HCT116 (cell line): ENCODE measurements at regions not wholly inside any gene's neighbourhood (a gene's known extent, or its start where the extent isn't known, plus 50 kb on each side); places are given as distances from the start of the nearest gene placed in this dataset.

Experiments used
- ATAC-seq: fragments of 200-7000 bp; cut with Tn5 transposase; 2 replicates; pipeline ENCODE4 v1.9.1; 2020; ENCODE audit warnings: mild to moderate bottlenecking, moderate library complexity
- BruUV-seq: library from RNA; stranded (reverse); fragments of 400-500 nt; replicated peaks from 2 replicates; lab custom pipeline; 2021; lab: Mats Ljungman, UMichigan
- CTCF ChIA-PET: fragments of 300-600 bp; sonication (Branson Sonifier 250); formaldehyde crosslinking; loops from one replicate; lab custom pipeline; 2021; ENCODE audit warnings: antibody characterized with exemption; lab: Charles Lee
- POLR2A ChIA-PET: fragments of 300-600, 350-600 bp; sonication (Branson Sonifier 250); formaldehyde crosslinking; loops from one replicate; lab custom pipeline; 2021; ENCODE audit warnings: antibody characterized with exemption; lab: Charles Lee
- RAD21 ChIA-PET, 2 experiments: fragments of 300-600 bp; sonication (Branson Sonifier 250); formaldehyde crosslinking; loops; one replicate each; lab custom pipeline; 2023; ENCODE audit warnings: low total read pairs in 2 of 2; ENCODE audit not compliant: uncharacterized antibody in 2 of 2, unreplicated experiment in 2 of 2, low non-redundant PET in 1 of 2; lab: Charles Lee
- DNase-seq: peaks from one replicate; pipeline ENCODE4 v3.0.0-alpha.2; 2010; ENCODE audit warnings: low read depth, low spot score
- H2AFZ ChIP-seq: fragments of 200-600 bp; shearing (Covaris generic), sonication (generic); 2 replicates; pipeline ENCODE4 v1.6.1; 2017; ENCODE audit warnings: low read depth, mixed run types, mixed read lengths, antibody characterized with exemption, low read length; ENCODE audit not compliant: poor library complexity, severe bottlenecking
- H3K27ac ChIP-seq: 2 replicates; pipeline ENCODE4 v1.5.1; 2012; ENCODE audit warnings: low read depth, low read length
- H3K27me3 ChIP-seq: fragments of 200-600 bp; sonication (generic); 2 replicates; pipeline ENCODE4 v1.6.1; 2016; ENCODE audit warnings: mixed run types, low read length, mixed read lengths; ENCODE audit not compliant: insufficient read depth
- H3K36me3 ChIP-seq, 2 experiments: fragments of 200-500 bp in 1 of 2; fragments of 200-600 bp in 1 of 2; sonication (Bioruptor generic) in 1 of 2; sonication (generic) in 1 of 2; 2 replicates each; pipeline versions ENCODE4 v1.5.1 to v1.6.1; 2014 to 2016; ENCODE audit warnings: low read length in 2 of 2, inconsistent platforms in 1 of 2, mixed read lengths in 1 of 2, mixed run types in 1 of 2; ENCODE audit not compliant: insufficient read depth in 2 of 2, control insufficient read depth in 1 of 2
- H3K4me1 ChIP-seq, 2 experiments: fragments of 200-600 bp in 1 of 2; sonication (generic) in 1 of 2; 2 replicates each; pipeline versions ENCODE4 v1.5.1 to v1.6.1; 2012 to 2017; ENCODE audit warnings: low read length in 2 of 2, inconsistent platforms in 1 of 2, mild to moderate bottlenecking in 1 of 2, mixed read lengths in 1 of 2, mixed run types in 1 of 2, moderate library complexity in 1 of 2; ENCODE audit not compliant: insufficient read depth in 2 of 2, control insufficient read depth in 1 of 2
- H3K4me2 ChIP-seq: fragments of 200-600 bp; sonication (generic); 2 replicates; pipeline ENCODE4 v1.6.1; 2017; ENCODE audit warnings: mixed run types, low read length, mixed read lengths
- H3K4me3 ChIP-seq, 2 experiments: fragments of 200-600 bp in 1 of 2; sonication (generic) in 1 of 2; replicated peaks in 1 of 2; 2 replicates each; pipeline ENCODE4 v1.5.1; 2011 to 2016; ENCODE audit warnings: low read length in 2 of 2, control low read depth in 1 of 2, low read depth in 1 of 2, mild to moderate bottlenecking in 1 of 2, mixed read lengths in 1 of 2, mixed run types in 1 of 2
- H3K79me2 ChIP-seq: fragments of 200-600 bp; sonication (generic); 2 replicates; pipeline ENCODE4 v1.6.1; 2017; ENCODE audit warnings: mild to moderate bottlenecking, mixed run types, low read length, moderate library complexity, mixed read lengths; ENCODE audit not compliant: insufficient read depth
- H3K9ac ChIP-seq: fragments of 200-600 bp; sonication (generic); 2 replicates; pipeline ENCODE4 v1.6.1; 2016; ENCODE audit warnings: low read length, mixed read lengths
- H3K9me2 ChIP-seq: fragments of 200-600 bp; sonication (generic), shearing (Covaris generic); 2 replicates; pipeline ENCODE4 v1.6.1; 2017; ENCODE audit warnings: mixed run types, mild to moderate bottlenecking, moderate library complexity; ENCODE audit not compliant: insufficient read depth
- H3K9me3 ChIP-seq, 2 experiments: fragments of 200-500 bp in 1 of 2; fragments of 200-600 bp in 1 of 2; sonication (Bioruptor generic) in 1 of 2; sonication (generic) in 1 of 2; 2 replicates each; pipeline ENCODE4 v1.6.1; 2014 to 2017; ENCODE audit warnings: low read length in 2 of 2, mixed read lengths in 2 of 2, inconsistent platforms in 1 of 2, low read depth in 1 of 2, mild to moderate bottlenecking in 1 of 2, mixed run types in 1 of 2, moderate library complexity in 1 of 2; ENCODE audit not compliant: control insufficient read depth in 1 of 2, insufficient read depth in 1 of 2
- H4K20me1 ChIP-seq: fragments of 200-600 bp; sonication (generic), shearing (Covaris generic); 2 replicates; pipeline ENCODE4 v1.6.1; 2017; ENCODE audit warnings: mixed run types, mild to moderate bottlenecking, moderate library complexity; ENCODE audit not compliant: insufficient read depth
- EZH2phosphoT487 ChIP-seq: fragments of 200-600 bp; IDR thresholded peaks from 2 replicates; pipeline ENCODE4 v1.6.1; 2018; ENCODE audit warnings: antibody characterized with exemption, borderline replicate concordance
- POLR2AphosphoS5 ChIP-seq: IDR thresholded peaks from 2 replicates; pipeline ENCODE4 v1.6.1; 2011; ENCODE audit warnings: mild to moderate bottlenecking, low read depth, low read length, moderate library complexity
- SP1 ChIP-seq: IDR thresholded peaks from 2 replicates; pipeline ENCODE4 v1.6.1; 2012; ENCODE audit warnings: low read depth
- SRF ChIP-seq: IDR thresholded peaks from 2 replicates; pipeline ENCODE4 v1.6.1; 2012; ENCODE audit warnings: low read depth
- intact Hi-C: fragments of 100-400 bp; cut with micrococcal nuclease; formaldehyde crosslinking; loops from 2 replicates; pipeline ENCODE4 v1.10.0; 2022
- TF ChIP-seq, protein P1 (sequence below): IDR thresholded peaks from 2 replicates; pipeline ENCODE4 v1.6.1; 2012
- TF ChIP-seq, protein P2 (sequence below): IDR thresholded peaks from 2 replicates; pipeline ENCODE4 v1.6.1; 2012
- TF ChIP-seq, protein P3 (sequence below): IDR thresholded peaks from 2 replicates; pipeline ENCODE4 v1.6.1; 2012; ENCODE audit warnings: low read depth

DNA sequence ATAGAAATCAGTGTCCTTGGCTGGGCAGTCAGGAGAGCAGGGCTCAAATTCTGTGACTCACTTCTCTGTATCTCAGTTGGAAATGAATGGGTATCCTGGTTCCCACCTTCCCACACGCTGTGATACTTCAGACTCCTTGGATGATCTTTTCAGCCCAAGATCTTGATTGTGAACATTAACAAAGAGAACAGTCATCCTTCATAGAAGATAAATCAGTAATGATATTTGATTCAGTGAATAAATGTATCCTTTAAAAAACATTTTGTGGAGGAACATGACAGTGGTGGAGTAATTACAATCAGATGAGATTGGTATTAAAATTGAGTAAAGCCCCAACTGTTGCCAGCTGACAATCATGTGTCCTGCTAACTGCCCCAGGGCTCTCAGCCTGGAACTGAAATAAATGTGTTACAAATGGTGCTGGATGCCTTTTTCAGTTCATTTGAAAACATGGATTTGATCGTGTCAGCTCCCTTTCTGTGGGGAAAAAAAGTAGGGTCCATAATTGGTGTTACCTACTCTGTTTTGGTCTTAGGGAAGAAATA, 72.9 kb upstream of the OR5AN1 start:
- no peak for ATAC-seq
- Histone ChIP-seq H3K79me2 (no peaks in the 10 kb centered on the region), H3K9ac (no peak overlapping the region), H3K4me2 (no peak overlapping the region), H3K4me1 (no peaks in the 10 kb centered on the region), H3K9me3 (no peaks in the 10 kb centered on the region), H4K20me1 (no peaks in the 10 kb centered on the region), H3K36me3 (no peaks in the 10 kb centered on the region), H3K27me3 (peaks cover 24% of the 10 kb centered on the region; the same call in 1 of the 2 replicates), H3K27ac (no peak overlapping the region), H3K9me2 (no peaks in the 10 kb centered on the region), H3K4me3 (no peak overlapping the region), H2AFZ (no peak overlapping the region)
- ChIA-PET RAD21 (no interaction called here), POLR2A (no interaction called here), CTCF (no interaction called here)
- TF ChIP-seq SP1: no peak
- TF ChIP-seq, protein P1, sequence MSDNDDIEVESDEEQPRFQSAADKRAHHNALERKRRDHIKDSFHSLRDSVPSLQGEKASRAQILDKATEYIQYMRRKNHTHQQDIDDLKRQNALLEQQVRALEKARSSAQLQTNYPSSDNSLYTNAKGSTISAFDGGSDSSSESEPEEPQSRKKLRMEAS: no peak
- intact Hi-C loops: loop anchor here (2.0 kb wide), 1 partner anchor 115 kb away; no protein-coding TSS in a partner anchor
- no peak for DNase-seq
- no TSS peak for BruUV-seq

DNA sequence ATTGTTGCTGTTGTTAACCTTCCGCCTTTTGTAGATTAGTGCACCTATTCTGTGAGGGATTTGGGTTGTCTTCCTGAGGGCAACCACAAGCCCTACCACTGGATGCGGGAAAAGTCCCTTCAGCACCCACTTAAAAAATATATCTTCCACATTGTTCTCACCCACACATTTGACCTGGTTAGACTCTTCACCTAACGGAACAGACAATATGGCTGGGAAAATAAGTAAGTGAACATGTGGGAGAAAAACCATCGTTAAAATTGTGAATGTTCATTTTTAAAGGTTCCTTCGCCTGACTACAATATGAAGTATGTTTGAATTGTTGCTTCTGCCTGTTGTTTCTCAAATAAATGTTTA, 72.0 kb upstream of the MPEG1 start:
- no peak overlapping the region for H3K9ac ChIP-seq
- intact Hi-C loops: loop anchor here (1.0 to 5.0 kb wide), 3 partner anchors 21 to 398 kb away; no protein-coding TSS in a partner anchor
- peaks cover 24% of the 10 kb centered on the region; the same call in 1 of the 2 replicates for H3K27me3 ChIP-seq
- no peak overlapping the region for H2AFZ ChIP-seq
- no peak overlapping the region for H3K4me3 ChIP-seq
- no peaks in the 10 kb centered on the region for H3K9me2 ChIP-seq
- no peaks in the 10 kb centered on the region for H4K20me1 ChIP-seq
- ChIA-PET RAD21 (no interaction called here), CTCF (no interaction called here), POLR2A (no interaction called here)
- H3K4me2 ChIP-seq: no peak overlapping the region
- no peaks in the 10 kb centered on the region for H3K36me3 ChIP-seq
- BruUV-seq: no TSS peak
- H3K4me1 ChIP-seq: no peaks in the 10 kb centered on the region
- H3K27ac ChIP-seq: no peak overlapping the region
- TF ChIP-seq SRF: no peak
- TF ChIP-seq, protein P2, sequence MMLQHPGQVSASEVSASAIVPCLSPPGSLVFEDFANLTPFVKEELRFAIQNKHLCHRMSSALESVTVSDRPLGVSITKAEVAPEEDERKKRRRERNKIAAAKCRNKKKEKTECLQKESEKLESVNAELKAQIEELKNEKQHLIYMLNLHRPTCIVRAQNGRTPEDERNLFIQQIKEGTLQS: no peak
- TF ChIP-seq POLR2AphosphoS5: no peak
- TF ChIP-seq, protein P3, sequence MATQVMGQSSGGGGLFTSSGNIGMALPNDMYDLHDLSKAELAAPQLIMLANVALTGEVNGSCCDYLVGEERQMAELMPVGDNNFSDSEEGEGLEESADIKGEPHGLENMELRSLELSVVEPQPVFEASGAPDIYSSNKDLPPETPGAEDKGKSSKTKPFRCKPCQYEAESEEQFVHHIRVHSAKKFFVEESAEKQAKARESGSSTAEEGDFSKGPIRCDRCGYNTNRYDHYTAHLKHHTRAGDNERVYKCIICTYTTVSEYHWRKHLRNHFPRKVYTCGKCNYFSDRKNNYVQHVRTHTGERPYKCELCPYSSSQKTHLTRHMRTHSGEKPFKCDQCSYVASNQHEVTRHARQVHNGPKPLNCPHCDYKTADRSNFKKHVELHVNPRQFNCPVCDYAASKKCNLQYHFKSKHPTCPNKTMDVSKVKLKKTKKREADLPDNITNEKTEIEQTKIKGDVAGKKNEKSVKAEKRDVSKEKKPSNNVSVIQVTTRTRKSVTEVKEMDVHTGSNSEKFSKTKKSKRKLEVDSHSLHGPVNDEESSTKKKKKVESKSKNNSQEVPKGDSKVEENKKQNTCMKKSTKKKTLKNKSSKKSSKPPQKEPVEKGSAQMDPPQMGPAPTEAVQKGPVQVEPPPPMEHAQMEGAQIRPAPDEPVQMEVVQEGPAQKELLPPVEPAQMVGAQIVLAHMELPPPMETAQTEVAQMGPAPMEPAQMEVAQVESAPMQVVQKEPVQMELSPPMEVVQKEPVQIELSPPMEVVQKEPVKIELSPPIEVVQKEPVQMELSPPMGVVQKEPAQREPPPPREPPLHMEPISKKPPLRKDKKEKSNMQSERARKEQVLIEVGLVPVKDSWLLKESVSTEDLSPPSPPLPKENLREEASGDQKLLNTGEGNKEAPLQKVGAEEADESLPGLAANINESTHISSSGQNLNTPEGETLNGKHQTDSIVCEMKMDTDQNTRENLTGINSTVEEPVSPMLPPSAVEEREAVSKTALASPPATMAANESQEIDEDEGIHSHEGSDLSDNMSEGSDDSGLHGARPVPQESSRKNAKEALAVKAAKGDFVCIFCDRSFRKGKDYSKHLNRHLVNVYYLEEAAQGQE: no peak
- TF ChIP-seq EZH2phosphoT487: no peak
- TF ChIP-seq, protein P1: no peak
- DNase-seq (no peak), ATAC-seq (no peak)
- no peaks in the 10 kb centered on the region for H3K9me3 ChIP-seq
- no peaks in the 10 kb centered on the region for H3K79me2 ChIP-seq
